GM18858 (cell line): ENCODE measurements at regions not wholly inside any gene's neighbourhood (a gene's known extent, or its start where the extent isn't known, plus 50 kb on each side); places are given as distances from the start of the nearest gene placed in this dataset.

ENCODE experiments used
- ATAC-seq: cut with Tn5 transposase; IDR thresholded peaks from one replicate; pipeline ENCODE4 v1.9.1; 2021; ENCODE audit not compliant: unreplicated experiment

DNA sequence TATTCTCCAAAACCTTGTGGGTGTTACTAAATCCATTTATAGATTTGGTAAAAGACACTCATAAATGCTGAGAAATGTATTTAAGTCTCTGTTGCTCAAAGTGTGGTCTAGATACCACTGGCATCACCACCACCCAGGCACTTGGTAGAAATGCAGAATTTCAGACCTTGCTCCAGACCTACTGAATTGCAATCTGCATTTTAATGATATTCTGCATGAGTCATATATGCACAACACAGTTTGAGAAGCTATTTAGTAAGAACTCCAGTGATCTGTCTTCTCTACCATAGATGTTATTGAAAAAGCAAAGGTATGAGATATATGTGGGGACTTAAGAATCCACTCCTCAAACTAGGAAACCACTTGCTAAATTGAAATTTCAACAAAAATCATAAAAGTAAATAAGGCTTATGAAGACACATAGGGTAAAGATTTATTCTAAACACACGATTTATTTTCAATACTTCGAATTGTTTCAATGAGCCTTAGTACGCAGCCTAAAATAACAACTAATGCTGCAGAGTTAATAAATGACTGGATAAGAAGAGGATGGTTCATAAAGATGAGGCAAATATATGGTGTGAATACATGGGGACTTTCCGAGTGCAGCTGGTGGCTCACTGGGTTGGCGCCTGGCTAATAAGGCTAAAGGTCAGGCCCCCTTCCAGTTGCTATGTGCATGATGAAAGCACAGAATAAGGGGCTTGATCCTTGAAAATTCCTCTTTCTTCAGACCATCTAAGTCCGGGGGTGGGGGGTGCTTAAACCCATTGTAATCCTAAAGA, 813.3 kb downstream of the NR2F2 start:
- ATAC-seq: no peak

DNA sequence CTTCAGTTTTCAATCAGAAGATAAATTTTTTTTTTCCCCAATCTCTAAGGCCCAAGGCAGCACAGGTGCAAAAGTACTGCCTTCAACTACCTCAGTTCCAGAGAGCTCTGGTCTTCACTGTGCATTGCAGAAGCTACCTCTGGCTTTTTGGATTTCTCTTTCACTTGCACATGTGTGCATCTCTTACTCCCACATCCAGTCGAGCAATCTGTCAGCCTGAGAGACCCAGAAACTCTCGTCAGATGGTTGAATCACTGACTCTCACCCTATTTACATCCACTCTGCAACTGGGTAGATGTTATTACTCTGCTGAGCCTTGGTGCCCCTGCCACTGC, 813.8 kb downstream of the NR2F2 start:
- ATAC-seq: no peak

DNA sequence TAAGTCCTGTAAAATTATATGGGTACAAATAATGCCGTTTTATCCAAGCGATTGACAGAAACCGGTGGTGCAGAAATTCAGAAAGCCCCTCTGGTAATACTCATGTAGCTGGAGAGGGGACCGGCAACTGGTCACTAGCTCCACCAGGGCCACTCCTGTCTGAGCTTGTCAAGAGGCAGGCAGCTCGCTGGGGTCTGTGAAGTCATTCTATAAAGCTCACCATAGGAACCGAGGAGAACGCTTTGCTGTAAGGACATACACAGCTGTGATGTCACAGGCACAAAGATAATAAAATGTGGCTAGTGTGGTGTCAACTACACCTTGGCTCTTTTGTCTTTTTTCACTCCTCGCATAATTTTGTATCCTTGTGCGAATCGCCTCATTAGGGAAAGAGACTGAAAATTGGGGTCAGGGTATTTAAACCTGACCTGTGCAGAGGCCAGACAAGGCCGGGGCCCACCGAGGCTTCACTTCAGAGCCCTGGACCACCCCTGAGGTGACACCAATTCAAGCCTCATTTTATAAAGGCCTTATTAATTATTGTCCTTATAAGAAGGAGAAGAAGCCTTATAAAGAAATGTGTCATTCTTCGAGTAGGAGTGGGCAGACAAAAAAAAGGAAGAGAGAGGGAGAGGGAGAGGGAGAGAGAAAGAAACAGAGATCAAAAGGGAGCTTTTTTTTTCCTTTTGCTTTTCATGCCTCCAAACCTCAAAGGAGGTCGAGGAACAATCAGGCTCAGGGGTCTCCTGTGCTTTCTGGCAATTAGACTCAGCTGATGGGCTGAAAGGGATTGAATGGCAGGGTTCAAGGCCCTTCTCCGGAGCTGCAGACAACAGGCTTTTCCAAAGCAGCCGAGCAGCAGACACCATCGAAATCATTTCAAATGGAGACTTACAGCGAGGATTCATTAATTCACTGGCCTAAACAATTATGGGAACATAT, 813.3 kb upstream of the ARRDC4 start:
- ATAC-seq: no peak

DNA sequence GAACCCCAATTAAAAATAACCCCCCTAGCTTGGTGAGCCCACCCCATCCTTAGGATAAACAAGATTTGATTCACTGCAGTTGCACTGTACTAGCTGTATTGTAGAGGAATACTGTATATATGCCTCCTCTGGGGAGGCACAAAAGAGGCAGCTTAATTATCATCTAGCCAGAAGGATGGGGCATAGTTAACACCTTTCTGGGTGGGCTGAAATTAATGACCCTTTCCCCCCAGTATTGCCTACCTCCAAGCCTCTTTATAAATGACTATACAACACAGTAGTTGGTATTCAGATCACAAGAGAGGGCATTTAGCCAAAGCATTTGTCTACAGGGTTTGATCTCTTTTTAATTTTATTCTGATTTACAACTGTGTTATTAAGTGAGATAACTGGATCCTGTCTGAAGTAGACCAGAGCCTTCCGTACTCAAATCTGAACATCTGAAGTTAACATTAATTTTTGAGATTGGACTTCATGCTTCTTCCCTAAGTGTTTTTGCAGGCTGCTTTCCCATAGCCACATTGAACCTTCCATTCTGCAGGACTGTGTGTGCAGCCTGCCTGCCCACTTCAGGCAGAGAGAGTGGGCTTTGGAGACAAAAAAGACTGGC, 807.0 kb upstream of the ARRDC4 start:
- no peak for ATAC-seq

DNA sequence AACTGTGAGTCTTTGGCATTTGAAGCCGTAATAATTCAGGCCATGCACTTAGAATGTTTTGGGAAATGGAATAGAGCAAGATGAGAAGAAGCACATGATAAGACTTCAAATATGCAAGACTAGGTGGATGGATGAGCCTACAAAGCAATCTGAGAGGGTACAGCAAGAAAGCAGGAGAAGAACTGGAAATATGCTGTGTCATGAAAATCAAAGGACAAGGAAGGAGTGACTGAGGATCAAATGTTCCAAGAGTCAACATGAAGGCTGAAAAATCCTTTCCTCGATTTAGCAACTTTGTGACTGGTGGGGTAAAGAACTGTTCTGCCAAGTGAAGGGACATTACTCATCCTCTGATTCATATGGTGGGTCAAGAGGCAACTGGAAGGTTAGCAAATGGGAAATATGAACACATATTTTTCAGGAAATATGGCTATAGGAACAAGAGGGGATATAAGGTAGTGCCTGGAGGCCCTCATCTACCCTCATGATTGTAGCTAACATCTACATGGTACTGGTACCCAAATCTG, 803.7 kb upstream of the ARRDC4 start:
- ATAC-seq: no peak

DNA sequence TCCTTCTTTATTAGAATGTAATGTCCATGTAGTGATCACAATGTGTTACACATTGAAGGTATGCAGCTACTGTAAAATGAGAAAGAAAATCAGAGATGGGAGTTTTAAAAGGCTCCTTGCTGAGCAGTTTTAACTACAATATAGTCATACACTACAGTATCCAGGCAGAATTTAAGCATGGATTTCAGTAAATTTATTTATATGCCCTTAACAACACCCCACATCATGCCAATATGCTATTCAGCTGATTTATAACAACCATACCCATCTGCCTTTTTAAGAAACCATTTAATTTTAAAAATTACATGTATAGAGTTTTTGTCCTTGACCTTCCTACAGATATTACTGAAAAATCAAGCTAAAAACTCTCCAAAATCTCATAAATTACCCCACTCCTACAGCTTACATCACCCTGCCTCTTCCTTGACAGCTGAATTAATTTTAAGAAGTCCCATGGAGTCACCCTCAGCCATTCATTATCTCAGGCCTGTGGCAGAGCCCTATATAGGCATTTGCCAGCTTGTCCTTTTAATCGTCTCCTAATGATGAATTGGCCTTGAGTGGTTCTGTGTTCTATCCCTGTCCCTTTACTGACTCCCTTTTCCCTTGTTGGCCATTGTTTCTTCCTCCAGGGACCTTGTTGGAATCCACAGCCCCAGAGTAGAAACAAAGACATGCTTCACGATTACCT, 797.6 kb upstream of the ARRDC4 start:
- ATAC-seq: no peak

DNA sequence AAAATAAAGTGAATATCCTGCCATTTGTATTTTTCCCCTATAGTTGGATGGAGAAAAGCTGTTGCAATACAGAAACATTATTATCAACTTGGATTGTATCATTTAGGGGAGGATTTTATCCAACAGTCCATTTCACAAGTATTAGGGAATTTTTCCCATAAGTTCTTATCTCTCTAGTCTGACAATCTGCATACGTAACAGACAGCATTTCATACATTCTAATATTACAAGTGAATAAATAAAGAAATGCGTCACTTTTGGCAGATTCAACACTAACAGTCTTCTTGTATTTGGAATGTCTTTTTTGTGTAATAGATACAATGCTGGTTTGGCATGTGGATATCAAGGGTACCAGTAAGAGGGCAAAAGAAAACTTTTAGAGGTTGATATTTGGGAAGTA, 795.3 kb upstream of the ARRDC4 start:
- no peak for ATAC-seq

DNA sequence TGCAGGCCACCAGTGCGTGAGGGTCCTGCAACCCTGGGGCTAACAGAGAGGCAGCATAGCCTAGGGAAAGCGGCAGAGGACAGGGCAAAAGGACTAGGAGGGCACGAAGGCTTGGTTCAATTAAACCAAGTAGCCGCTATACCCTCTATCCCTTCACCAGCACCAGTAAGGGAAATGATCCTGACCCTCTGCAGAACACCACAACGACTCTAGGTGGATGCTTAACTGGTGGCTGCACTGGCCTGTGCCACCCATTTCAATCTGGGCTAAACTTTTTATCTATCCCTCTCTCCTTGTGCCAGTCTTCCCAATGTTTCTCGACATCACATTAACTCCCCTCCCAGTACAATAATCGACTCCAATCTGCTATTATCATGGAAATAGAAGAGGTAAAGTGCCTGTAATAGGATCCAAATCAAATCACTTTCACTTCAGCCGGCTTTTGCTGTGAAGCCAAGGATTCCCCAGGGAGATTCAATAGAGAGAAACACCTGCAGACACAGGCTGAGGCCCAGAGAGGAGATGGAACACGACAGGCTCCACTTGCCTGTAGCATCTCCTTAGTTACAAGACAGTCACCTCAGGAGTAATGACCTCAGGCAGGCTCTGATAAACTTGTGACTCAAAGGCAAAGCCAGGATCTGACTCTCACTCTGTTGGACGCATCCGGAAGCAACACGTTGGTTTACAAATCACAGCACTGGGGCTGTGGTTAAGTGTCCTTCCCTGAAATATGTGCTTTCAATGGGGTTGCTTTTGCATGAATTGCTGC, 791.6 kb upstream of the ARRDC4 start:
- ATAC-seq: no peak

DNA sequence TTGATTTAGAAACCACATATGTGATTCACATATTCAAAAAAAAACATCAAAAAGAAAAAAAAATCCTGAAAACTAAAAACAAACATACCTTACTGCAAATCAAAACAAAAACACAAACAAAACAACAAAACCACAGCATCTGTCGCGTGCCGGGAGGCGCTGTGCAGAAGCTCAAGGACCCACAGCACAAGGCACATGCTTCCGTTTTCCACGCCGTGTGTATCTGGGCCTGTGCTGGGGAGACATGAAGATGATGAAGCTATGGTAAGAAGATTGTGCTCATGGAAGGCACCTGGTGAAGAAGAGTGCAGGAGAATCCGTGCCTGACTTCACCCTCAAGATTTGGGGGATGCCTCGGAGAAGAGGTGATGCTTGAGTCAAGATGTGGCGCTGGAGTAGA, 788.9 kb upstream of the ARRDC4 start:
- ATAC-seq: no peak

DNA sequence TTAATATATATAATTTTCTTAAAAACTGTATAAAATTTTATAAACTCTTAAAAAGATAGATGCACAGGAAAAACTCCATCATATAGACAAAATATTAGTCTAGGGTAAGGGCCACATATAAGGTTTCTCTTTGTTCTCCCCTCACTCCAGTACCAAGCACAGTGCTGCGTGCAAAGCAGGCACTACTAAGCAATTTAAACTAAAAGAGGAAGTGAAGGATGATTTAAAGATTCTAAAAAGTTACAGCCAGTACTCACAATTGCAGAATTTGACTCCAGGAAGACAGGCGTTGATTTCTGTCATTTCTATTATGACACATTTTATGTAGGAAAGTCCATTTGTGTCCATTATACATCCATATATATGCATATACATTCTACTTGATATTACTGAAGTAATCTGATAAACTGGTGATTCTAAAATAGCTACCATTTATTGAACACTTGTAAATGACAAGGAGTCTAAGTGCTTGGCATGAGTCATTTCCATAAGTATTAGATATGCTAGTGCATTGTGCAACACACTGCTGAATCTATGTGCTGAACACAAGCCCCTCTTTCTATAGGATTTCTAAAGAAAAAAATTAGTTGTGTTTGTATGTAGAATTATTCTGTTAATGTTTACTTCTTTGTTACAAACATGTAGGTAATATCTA, 785.5 kb upstream of the ARRDC4 start:
- ATAC-seq: no peak

DNA sequence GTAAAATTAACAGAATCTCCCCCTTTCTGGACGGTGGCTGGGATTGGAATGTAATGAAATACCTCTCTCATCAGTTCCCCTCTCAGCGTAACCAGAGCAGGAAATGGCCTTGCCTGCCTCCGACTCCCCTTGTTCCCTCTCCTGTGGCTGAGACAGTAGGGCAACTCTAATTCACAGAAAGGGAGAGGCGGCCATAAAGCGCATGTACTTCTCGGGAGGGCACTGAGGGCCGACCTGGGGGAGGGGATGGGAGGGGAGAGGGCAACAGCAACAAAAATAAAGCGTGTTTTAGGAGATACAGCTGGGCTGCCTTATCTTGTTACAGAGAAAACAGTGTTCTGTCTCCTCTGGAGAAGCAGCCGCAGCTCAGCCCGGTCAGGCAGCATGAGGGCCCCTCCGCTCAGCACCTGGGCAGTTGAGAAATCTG, 783.3 kb upstream of the ARRDC4 start:
- no peak for ATAC-seq

DNA sequence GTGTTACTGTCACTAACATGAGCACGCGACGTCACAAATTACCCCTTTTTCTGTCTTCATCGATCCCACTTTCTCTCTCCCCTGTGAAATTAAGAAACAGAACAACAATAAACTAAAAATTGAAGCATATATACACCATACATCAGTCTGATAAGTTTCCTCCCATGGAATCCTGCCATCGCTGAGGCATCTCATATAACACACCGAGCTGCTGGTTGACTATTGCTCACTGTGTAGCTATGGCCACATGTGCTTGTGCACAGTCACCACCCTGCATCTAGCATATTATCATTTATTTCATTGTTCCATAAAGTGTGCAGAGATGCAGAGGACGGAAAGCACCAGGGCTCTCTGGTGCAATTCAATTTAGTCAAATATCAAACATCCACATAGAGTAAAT, 777.9 kb upstream of the ARRDC4 start:
- no peak for ATAC-seq

DNA sequence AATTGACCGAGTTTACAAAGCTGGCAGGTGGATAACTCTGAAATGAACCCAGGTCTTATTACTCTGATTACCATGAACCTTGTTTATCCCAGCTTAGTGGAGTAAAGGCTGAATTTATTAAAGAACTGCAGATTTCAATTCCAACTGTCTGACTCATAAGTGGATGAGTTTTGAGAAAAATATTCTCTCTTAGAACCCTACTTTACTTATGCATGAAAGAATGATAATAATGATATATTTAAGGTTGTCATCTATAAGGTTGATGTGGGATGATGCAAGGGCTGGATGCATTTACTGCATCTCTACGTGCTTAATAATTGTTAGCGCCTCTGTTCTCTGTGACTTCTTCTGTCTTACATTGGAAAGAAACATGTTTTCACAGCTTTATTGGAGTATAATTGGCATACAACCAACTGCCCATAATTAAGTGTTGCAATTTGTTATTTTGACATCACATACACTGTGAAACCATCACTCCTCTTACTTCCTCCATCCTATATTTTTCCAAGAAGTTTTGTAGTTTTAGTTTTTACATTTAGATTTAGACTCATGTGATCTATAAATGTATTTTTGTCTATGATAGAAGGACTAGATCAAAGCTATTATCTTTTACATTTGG, 771.2 kb upstream of the ARRDC4 start:
- no peak for ATAC-seq

DNA sequence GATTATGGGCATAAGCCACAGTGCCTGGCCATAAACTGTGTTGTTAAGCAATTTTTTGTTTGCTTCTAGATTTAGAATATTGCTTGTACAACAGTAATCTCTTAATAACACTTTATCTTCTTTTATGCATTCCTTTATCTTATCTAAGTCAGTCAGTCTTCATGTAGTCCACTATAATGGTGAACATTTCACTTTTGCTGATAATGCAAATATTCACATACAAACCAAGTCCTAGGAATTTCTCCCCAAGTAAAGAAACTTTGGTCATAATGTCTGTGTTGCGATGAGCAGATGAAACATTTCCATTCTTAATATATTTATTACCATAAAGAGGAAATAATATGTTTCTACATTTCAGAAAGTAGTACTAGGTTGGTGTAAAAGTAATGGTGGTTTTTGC, 765.8 kb upstream of the ARRDC4 start:
- no peak for ATAC-seq

DNA sequence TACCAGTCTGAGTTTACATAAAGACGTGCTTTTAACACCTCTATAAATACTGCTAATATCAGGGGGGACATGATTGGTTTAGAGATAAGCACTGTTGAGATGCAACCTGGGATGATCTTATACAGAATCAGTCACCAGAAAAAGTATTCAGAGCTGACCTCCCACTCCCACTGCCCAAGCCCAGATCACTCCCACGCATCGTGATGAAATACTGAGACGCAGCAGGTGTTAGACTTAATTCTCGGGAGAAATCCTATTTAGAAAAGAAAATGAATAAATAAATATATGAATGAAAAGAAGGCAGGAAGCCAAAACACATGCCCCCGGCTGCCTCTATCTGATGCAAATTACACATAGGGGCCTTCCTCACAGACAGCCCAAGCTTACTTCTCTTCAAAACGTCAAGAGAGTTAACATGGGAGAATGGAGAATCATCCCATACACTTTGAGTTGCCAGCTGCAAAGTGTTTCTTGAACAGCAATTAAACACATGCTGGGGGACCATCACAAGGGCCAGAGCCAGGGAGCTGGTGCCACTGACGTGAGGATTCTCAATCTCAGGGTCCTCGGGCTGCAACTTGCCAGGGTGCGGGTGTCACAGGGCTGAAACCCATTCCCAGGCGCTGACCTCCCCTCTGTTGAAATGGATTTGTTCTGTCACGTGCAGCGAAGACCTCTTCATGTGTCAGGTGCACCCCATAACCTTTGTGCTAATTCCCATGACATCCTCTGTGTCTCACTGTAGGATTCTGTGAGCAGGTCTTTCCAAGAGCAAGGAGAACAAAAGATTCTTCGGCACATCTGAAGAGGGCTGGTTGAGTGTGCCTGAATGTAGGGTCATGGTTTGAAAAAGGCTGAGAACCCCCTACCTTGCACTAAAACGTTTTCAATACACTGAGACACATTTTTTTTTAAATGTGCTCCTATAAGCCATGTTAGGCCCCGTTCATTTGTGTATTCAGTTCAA, 764.2 kb upstream of the ARRDC4 start:
- no peak for ATAC-seq

DNA sequence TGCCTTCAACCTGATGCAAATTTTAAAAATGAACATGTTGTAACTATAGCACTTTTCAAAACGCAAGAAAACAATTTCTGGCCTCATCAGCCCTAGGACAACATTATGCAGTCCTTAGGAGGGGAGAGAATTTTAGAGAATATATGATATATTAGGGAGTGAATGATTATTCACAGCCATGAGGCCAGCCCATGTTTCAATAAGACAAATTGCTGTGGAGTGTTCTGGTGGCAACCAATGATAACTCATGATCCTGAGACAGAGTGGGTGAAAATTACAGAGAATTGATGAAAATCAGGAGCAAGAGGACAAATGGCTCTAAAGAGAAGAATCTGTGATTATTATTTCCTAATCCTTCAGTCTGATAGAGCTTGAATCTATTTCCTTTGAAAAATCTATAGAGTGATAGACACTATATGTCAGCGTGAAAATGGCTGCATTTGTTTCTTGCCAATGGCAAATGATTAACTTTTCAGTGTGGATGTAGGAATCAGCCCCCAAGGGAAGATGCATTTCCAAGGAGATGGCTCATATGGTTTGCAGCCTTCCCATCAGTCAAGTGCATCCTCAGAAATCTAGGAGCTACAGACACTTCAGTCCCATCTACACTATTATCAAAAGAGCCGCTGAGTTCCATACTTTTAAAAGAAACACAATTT, 761.0 kb upstream of the ARRDC4 start:
- no peak for ATAC-seq

DNA sequence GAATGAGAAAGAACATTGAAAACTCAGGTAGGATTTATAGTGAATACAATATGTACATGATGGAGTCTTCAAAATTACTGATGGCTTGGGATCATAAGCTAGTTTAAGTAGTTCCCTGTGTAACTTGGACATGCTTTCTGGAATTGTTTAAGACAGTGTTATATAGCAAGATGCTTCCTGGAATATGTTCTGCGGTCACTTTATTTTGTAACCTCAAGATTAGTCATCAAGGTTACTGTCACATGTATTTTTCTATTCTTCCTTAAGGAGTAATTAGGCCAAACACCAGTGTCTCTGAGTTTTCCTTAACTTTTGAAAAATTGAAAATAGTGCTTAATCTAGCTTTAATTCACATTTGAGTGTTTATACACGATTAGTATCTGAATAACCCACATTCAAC, 760.3 kb upstream of the ARRDC4 start:
- no peak for ATAC-seq

DNA sequence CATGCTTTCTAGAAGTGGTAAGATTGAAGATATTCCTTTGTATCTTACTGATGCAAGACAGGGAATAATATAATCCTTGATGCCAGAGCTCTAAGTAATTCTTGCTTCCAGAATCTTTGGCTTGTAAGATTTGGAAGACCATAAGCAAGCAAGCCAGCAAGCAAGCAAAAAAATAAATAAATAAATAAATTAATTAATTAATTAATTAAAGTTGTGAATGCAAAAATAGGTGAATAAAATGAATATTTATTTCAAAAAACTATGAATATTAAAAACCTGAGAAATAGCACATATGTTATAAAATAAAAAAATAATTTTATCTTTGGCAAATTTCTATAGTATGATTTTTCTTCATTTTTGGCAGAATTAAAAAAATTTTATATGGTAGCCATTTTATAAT, 750.2 kb upstream of the ARRDC4 start:
- no peak for ATAC-seq
